NCI-H146 treated with DMSO at 0.1 percent for 48 hours (cell line): ENCODE measurements at regions not wholly inside any gene's neighbourhood (a gene's known extent, or its start where the extent isn't known, plus 50 kb on each side); places are given as distances from the start of the nearest gene placed in this dataset.
"Not testable (repeated sequence)": the region's sequence is repeated elsewhere in the genome, so short reads cannot be mapped to it uniquely, and the experiment has no call there.

Experiments used
- DNase-seq: peaks from one replicate; lab custom pipeline; 2025; ENCODE audit not compliant: unreplicated experiment; lab: John Stamatoyannopoulos, UW

GRCh38 chr5:16392718-16393117, 72.9 kb downstream of the ZNF622 start:
- no peak for DNase-seq

- DNase-seq, result no peak
These were observed 73.5 kb downstream of the ZNF622 start for GRCh38 chr5:16391858-16392649.

GRCh38 chr5:16390825-16391224, 74.8 kb downstream of the ZNF622 start:
- DNase-seq, result no peak

- no peak for DNase-seq
These were observed 80.0 kb downstream of the ZNF622 start for GRCh38 chr5:16385516-16386090.

GRCh38 chr5:16384804-16385203, 80.8 kb downstream of the ZNF622 start:
- DNase-seq, result no peak

GRCh38 chr5:16384222-16384621, 81.4 kb downstream of the ZNF622 start:
- no peak for DNase-seq

GRCh38 chr5:16383544-16384052, 82.0 kb downstream of the ZNF622 start:
- DNase-seq, result no peak

GRCh38 chr5:16382047-16382446, 83.6 kb downstream of the ZNF622 start:
- no peak for DNase-seq

GRCh38 chr5:16378762-16379161, 86.8 kb downstream of the ZNF622 start:
- no peak for DNase-seq

- no peak for DNase-seq
These were observed 93.1 kb downstream of the ZNF622 start for GRCh38 chr5:16372493-16372892.

- no peak for DNase-seq
These were observed 99.1 kb downstream of the ZNF622 start for GRCh38 chr5:16366491-16366890.

- DNase-seq, result no peak
These were observed 100.7 kb downstream of the ZNF622 start for GRCh38 chr5:16364910-16365309.

- DNase-seq, result not testable (repeated sequence)
These were observed 112.2 kb downstream of the ZNF622 start for GRCh38 chr5:16353439-16353838.

GRCh38 chr5:16350816-16351215, 114.8 kb downstream of the ZNF622 start:
- DNase-seq, result peak; percentile 4

- no peak for DNase-seq
These were observed 119.2 kb downstream of the ZNF622 start for GRCh38 chr5:16346380-16346779.

GRCh38 chr5:16345454-16345853, 120.1 kb downstream of the ZNF622 start:
- DNase-seq, result no peak

- no peak for DNase-seq
These were observed 139.5 kb downstream of the ZNF622 start for GRCh38 chr5:16326137-16326536.

- DNase-seq, result no peak
These were observed 141.7 kb upstream of the MARCHF11 start for GRCh38 chr5:16321284-16321683.

- no peak for DNase-seq
These were observed 135.9 kb upstream of the MARCHF11 start for GRCh38 chr5:16315501-16315900.

GRCh38 chr5:16313761-16314160, 134.2 kb upstream of the MARCHF11 start:
- no peak for DNase-seq

GRCh38 chr5:16312785-16313184, 133.2 kb upstream of the MARCHF11 start:
- no peak for DNase-seq

GRCh38 chr5:16311666-16312065, 132.1 kb upstream of the MARCHF11 start:
- no peak for DNase-seq

- DNase-seq, result no peak
These were observed 127.2 kb upstream of the MARCHF11 start for GRCh38 chr5:16306812-16307211.
